ENCODE measurements at regions not wholly inside any gene's neighbourhood (a gene's known extent, or its start where the extent isn't known, plus 50 kb on each side); places are given as distances from the start of the nearest gene placed in this dataset.
"Not testable (repeated sequence)": the region's sequence is repeated elsewhere in the genome, so short reads cannot be mapped to it uniquely, and the experiment has no call there.

DNA sequence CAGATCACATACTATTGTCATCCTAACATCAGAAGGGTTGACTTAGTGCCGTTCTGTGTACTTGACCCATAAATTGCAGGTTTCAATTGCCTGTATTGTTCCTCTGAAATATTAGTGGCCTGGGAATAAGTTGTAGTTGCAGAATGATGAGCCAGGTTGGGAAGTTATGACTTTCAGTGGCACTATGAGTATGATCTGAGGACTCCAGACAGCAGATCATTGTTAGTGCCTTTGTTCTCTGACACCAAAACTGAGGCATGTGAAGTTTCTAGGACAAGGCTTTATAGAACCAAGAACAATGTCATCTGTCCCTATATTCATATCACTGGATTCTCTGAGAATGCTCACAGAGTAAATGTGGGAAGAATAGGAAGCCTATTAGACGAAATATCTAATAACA is 403.7 kb downstream of the STK39 start:
- H3K4me1 ChIP-seq, result no peaks in the 10 kb centered on the region
- no peak for DNase-seq (ENCODE audit: low spot score)
- no peak overlapping the region for H3K4me3 ChIP-seq
- no peak overlapping the region for H3K27ac ChIP-seq
- no peaks in the 10 kb centered on the region for H3K27me3 ChIP-seq
- no peaks in the 10 kb centered on the region for H3K36me3 ChIP-seq
- no peak for TF ChIP-seq CTCF (IDR thresholded peaks at IDR 0.05)
- H3K9me3 ChIP-seq, result no peaks in the 10 kb centered on the region

GRCh38 chr2:167843217-167843616 is 404.2 kb downstream of the STK39 start:
- no peak overlapping the region for H3K4me3 ChIP-seq

DNA sequence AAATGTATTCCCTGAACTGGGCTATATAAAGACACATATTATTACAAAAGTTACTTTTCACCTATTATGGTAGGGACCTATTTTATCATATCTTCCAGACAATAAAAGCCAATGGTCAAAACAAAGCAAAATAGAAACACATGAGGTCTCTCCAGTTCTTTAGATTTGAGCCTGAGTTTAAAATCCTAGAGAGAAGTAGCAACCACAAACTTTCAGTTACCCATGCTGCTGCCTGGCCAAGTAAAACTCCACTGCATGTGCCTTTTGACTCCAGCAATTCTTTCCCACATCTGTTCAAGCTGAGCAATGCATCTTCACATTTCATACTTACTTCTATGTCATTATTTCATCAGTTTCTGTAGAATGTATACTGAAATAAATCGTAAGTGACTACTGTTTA is 405.3 kb downstream of the STK39 start:
- no peaks in the 10 kb centered on the region for H3K27me3 ChIP-seq
- H3K4me3 ChIP-seq, result no peak overlapping the region
- DNase-seq (ENCODE audit: low spot score), result no peak
- TF ChIP-seq CTCF (IDR thresholded peaks at IDR 0.05), result no peak
- no peaks in the 10 kb centered on the region for H3K9me3 ChIP-seq
- H3K27ac ChIP-seq, result no peak overlapping the region
- no peaks in the 10 kb centered on the region for H3K4me1 ChIP-seq
- H3K36me3 ChIP-seq, result no peaks in the 10 kb centered on the region

More at GRCh38 chr2:167843217-167843616, 404.2 kb downstream of the STK39 start:
- no peaks in the 10 kb centered on the region for H3K4me1 ChIP-seq
- no peak overlapping the region for H3K27ac ChIP-seq
- H3K36me3 ChIP-seq, result no peaks in the 10 kb centered on the region
- no peaks in the 10 kb centered on the region for H3K27me3 ChIP-seq
- H3K9me3 ChIP-seq, result no peaks in the 10 kb centered on the region
- no peak for TF ChIP-seq CTCF (IDR thresholded peaks at IDR 0.05)
- DNase-seq (ENCODE audit: low spot score), result no peak

- not testable (repeated sequence) for H3K4me3 ChIP-seq; H3K27me3 ChIP-seq; H3K27ac ChIP-seq; DNase-seq (ENCODE audit: low spot score); H3K4me1 ChIP-seq; H3K36me3 ChIP-seq; H3K9me3 ChIP-seq
These were observed 412.1 kb downstream of the STK39 start for GRCh38 chr2:167835290-167835689.

DNA sequence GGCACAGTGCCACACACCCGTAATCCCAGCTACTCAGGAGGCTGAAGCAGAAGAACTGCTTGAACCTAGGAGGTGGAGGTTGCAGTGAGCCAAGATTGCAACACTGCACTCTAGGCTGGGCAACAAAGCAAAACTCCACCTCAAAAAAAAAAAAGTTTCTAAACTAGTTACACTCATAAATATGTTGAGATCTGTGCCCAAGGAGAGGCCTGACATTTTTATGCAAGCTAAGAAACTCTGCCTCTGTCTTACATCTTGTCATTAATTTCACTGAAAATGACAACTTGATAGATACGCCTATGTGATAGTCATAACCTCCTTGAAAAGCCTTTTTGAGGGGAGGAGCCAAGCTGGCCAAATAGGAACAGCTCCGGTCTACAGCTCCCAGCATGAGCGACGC is 412.7 kb downstream of the STK39 start:
- no peak for TF ChIP-seq CTCF (IDR thresholded peaks at IDR 0.05)

DNA sequence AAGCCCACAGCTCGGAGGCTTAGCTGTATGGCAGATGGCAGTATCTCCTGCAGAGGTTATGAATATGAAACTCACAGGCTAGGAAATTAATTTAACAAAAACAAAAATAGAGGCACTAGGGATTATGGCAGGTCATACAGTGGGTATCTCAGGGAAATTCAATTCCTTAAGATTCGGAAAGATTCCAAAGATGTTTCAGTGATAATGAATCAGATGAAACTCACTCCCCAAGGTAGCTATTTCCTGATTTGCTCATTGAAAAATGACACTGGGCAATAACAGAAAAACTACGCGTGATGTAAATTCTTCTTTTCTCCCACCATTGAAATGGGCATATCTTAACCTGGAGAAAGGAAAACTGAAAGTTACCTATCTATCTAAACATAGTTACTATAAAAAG is 414.1 kb downstream of the STK39 start:
- Histone ChIP-seq H3K36me3 (no peaks in the 10 kb centered on the region), H3K9me3 (no peaks in the 10 kb centered on the region), H3K27me3 (no peaks in the 10 kb centered on the region), H3K4me1 (no peaks in the 10 kb centered on the region), H3K4me3 (no peak overlapping the region), H3K27ac (no peak overlapping the region)
- no peak for TF ChIP-seq CTCF (IDR thresholded peaks at IDR 0.05)
- no peak for DNase-seq (ENCODE audit: low spot score)

More for the DNA sequence above, 412.7 kb downstream of the STK39 start:
- H3K4me1 ChIP-seq, result no peaks in the 10 kb centered on the region
- no peaks in the 10 kb centered on the region for H3K36me3 ChIP-seq
- DNase-seq (ENCODE audit: low spot score), result no peak
- no peak overlapping the region for H3K27ac ChIP-seq
- no peaks in the 10 kb centered on the region for H3K27me3 ChIP-seq
- no peak overlapping the region for H3K4me3 ChIP-seq
- no peaks in the 10 kb centered on the region for H3K9me3 ChIP-seq
